Tibial artery (tissue), 4 donors: ENCODE measurements at regions not wholly inside any gene's neighbourhood (a gene's known extent, or its start where the extent isn't known, plus 50 kb on each side); places are given as distances from the start of the nearest gene placed in this dataset.

Source experiments
- DNase-seq, 2 donors: peaks; one replicate each; pipeline ENCODE4 v3.0.0-alpha.2; 2019
- H3K27ac ChIP-seq, 2 donors: fragments of 200-600 bp; sonication (generic) in 1 of 2; 1 replicate in 1 of 2; 2 replicates in 1 of 2; pipeline ENCODE4 v1.5.1; 2018 to 2019; ENCODE audit warnings: mild to moderate bottlenecking in 1 of 2
- H3K27me3 ChIP-seq, 2 donors: fragments of 200-600 bp; sonication (generic) in 1 of 2; one replicate each; pipeline versions ENCODE4 v1.5.1 to v1.6.0; 2016 to 2019
- H3K36me3 ChIP-seq, 3 donors: fragments of 200-600 bp; sonication (generic) in 2 of 3; one replicate each; pipeline ENCODE4 v1.5.1; 2016 to 2019; ENCODE audit warnings: mild to moderate bottlenecking in 2 of 3
- H3K4me1 ChIP-seq, 4 donors: fragments of 200-600 bp; sonication (generic) in 2 of 4; 1 replicate in 3 of 4; 2 replicates in 1 of 4; pipeline ENCODE4 v1.5.1; 2016 to 2019
- H3K4me3 ChIP-seq, 2 donors: fragments of 200-600 bp; sonication (generic) in 1 of 2; 1 replicate in 1 of 2; 2 replicates in 1 of 2; pipeline ENCODE4 v1.5.1; 2018 to 2019; ENCODE audit warnings: mild to moderate bottlenecking in 2 of 2
- H3K9me3 ChIP-seq, 3 donors: fragments of 200-600 bp; sonication (generic) in 1 of 3; one replicate each; pipeline ENCODE4 v1.5.1; 2016 to 2019
- CTCF ChIP-seq, 2 experiments: fragments of 200-600 bp in 1 of 2; fragments of 450-650 bp in 1 of 2; IDR thresholded peaks; one replicate each; pipeline ENCODE4 v1.5.1; 2017 to 2019; ENCODE audit warnings: antibody characterized with exemption in 2 of 2, mild to moderate bottlenecking in 1 of 2, moderate library complexity in 1 of 2
- intact Hi-C: fragments of 100-400 bp; cut with DNase I; formaldehyde crosslinking; loops from one replicate; pipeline ENCODE4 v1.15.0; 2023; ENCODE audit warnings: low total_unique reads

GRCh38 chr17:62322313-62322712, 58.0 kb upstream of the EFCAB3 start:
- no peaks in the 10 kb centered on the region for H3K27me3 ChIP-seq
- no peak for TF ChIP-seq CTCF (IDR thresholded peaks at IDR 0.05)
- no peak overlapping the region for H3K27ac ChIP-seq
- H3K36me3 ChIP-seq: no peaks in the 10 kb centered on the region
- intact Hi-C loops: no loop called here
- no peak for DNase-seq
- H3K4me1 ChIP-seq: no peaks in the 10 kb centered on the region
- no peak overlapping the region for H3K4me3 ChIP-seq
- H3K9me3 ChIP-seq: no peaks in the 10 kb centered on the region

- Histone ChIP-seq H3K27me3 (no peaks in the 10 kb centered on the region), H3K4me3 (no peak overlapping the region), H3K36me3 (no peaks in the 10 kb centered on the region), H3K27ac (no peak overlapping the region), H3K4me1 (no peaks in the 10 kb centered on the region), H3K9me3 (no peaks in the 10 kb centered on the region)
- TF ChIP-seq CTCF (IDR thresholded peaks at IDR 0.05): no peak
- no peak for DNase-seq
- intact Hi-C loops: no loop called here
These were observed 58.9 kb upstream of the EFCAB3 start for GRCh38 chr17:62321451-62321850.

- Histone ChIP-seq H3K4me3 (no peak overlapping the region), H3K9me3 (no peaks in the 10 kb centered on the region), H3K4me1 (no peaks in the 10 kb centered on the region), H3K27me3 (no peaks in the 10 kb centered on the region), H3K36me3 (no peaks in the 10 kb centered on the region), H3K27ac (no peak overlapping the region)
- intact Hi-C loops: no loop called here
- DNase-seq: no peak
- TF ChIP-seq CTCF (IDR thresholded peaks at IDR 0.05): no peak
These were observed 60.5 kb upstream of the EFCAB3 start for GRCh38 chr17:62319846-62320245.

GRCh38 chr17:62309396-62309795, 71.0 kb upstream of the EFCAB3 start:
- no peak for TF ChIP-seq CTCF (IDR thresholded peaks at IDR 0.05)
- no peak overlapping the region for H3K4me3 ChIP-seq
- H3K9me3 ChIP-seq: no peaks in the 10 kb centered on the region
- H3K36me3 ChIP-seq: no peaks in the 10 kb centered on the region
- H3K27ac ChIP-seq: no peak overlapping the region
- no peak for DNase-seq
- no peaks in the 10 kb centered on the region for H3K27me3 ChIP-seq
- H3K4me1 ChIP-seq: no peaks in the 10 kb centered on the region
- intact Hi-C loops: no loop called here

- Histone ChIP-seq H3K4me1 (no peaks in the 10 kb centered on the region), H3K27me3 (no peaks in the 10 kb centered on the region), H3K36me3 (no peaks in the 10 kb centered on the region), H3K27ac (no peak overlapping the region), H3K9me3 (no peaks in the 10 kb centered on the region), H3K4me3 (no peak overlapping the region)
- DNase-seq: no peak
- TF ChIP-seq CTCF (IDR thresholded peaks at IDR 0.05): no peak
- intact Hi-C loops: no loop called here
These were observed 73.2 kb upstream of the EFCAB3 start for GRCh38 chr17:62307196-62307595.

- intact Hi-C loops: no loop called here
- Histone ChIP-seq H3K27me3 (no peaks in the 10 kb centered on the region), H3K27ac (no peak overlapping the region), H3K4me1 (no peaks in the 10 kb centered on the region), H3K36me3 (no peaks in the 10 kb centered on the region), H3K9me3 (no peaks in the 10 kb centered on the region), H3K4me3 (no peak overlapping the region)
- no peak for DNase-seq
- TF ChIP-seq CTCF (IDR thresholded peaks at IDR 0.05): no peak
These were observed 76.9 kb upstream of the EFCAB3 start for GRCh38 chr17:62303476-62303875.
